Keratinocyte (primary cell): ENCODE measurements at regions not wholly inside any gene's neighbourhood (a gene's known extent, or its start where the extent isn't known, plus 50 kb on each side); places are given as distances from the start of the nearest gene placed in this dataset.

Experiments
- DNase-seq: peaks from one replicate; pipeline ENCODE4 v3.0.0-alpha.2; 2011; ENCODE audit warnings: low read depth, missing footprints, low spot score
- FAIRE-seq: peaks from 2 replicates; lab custom pipeline; 2011; peaks lifted over from hg19 to GRCh38; lab: Jason Lieb, UNC
- H2AFZ ChIP-seq: 2 replicates; pipeline ENCODE4 v1.6.0; 2012; ENCODE audit warnings: low read length, control low read depth, inconsistent platforms; ENCODE audit not compliant: control insufficient read depth
- H3K27ac ChIP-seq: 2 replicates; pipeline ENCODE4 v1.5.1; 2011; ENCODE audit warnings: low read length; ENCODE audit not compliant: control insufficient read depth, insufficient read depth
- H3K27me3 ChIP-seq: 3 replicates; pipeline ENCODE4 v1.6.0; 2011; ENCODE audit warnings: low read length; ENCODE audit not compliant: control insufficient read depth, insufficient read depth; ENCODE audit errors: extremely low read depth
- H3K36me3 ChIP-seq, 2 experiments: 2 replicates in 1 of 2; 3 replicates in 1 of 2; pipeline ENCODE4 v1.5.1; 2011; ENCODE audit warnings: low read length in 2 of 2, mild to moderate bottlenecking in 1 of 2; ENCODE audit not compliant: control insufficient read depth in 2 of 2, insufficient read depth in 2 of 2; ENCODE audit errors: extremely low read depth in 1 of 2
- H3K4me1 ChIP-seq: 3 replicates; pipeline ENCODE4 v1.5.1; 2011; ENCODE audit warnings: low read length; ENCODE audit not compliant: control insufficient read depth, insufficient read depth; ENCODE audit errors: extremely low read depth
- H3K4me2 ChIP-seq: 3 replicates; pipeline ENCODE4 v1.6.0; 2011; ENCODE audit warnings: low read depth, low read length; ENCODE audit not compliant: control insufficient read depth, insufficient read depth; ENCODE audit errors: extremely low read depth
- H3K4me3 ChIP-seq, 3 experiments: fragments of 200-600 bp in 1 of 3; sonication (generic) in 1 of 3; 2 replicates in 2 of 3; 3 replicates in 1 of 3; pipeline ENCODE4 v1.5.1; 2011 to 2016; ENCODE audit warnings: low read length in 3 of 3, mild to moderate bottlenecking in 3 of 3, control low read depth in 2 of 3, inconsistent platforms in 1 of 3, low read depth in 1 of 3, mixed read lengths in 1 of 3, mixed run types in 1 of 3, moderate library complexity in 1 of 3; ENCODE audit not compliant: control insufficient read depth in 2 of 3, insufficient read depth in 2 of 3; ENCODE audit errors: extremely low read depth in 1 of 3
- H3K79me2 ChIP-seq: 2 replicates; pipeline ENCODE4 v1.6.0; 2012; ENCODE audit warnings: low read length; ENCODE audit not compliant: control insufficient read depth, insufficient read depth
- H3K9ac ChIP-seq: 3 replicates; pipeline ENCODE4 v1.6.0; 2011; ENCODE audit warnings: low read length; ENCODE audit not compliant: control insufficient read depth, insufficient read depth; ENCODE audit errors: extremely low read depth
- H3K9me1 ChIP-seq: 3 replicates; pipeline ENCODE4 v1.6.0; 2011; ENCODE audit warnings: low read length; ENCODE audit not compliant: control insufficient read depth, insufficient read depth; ENCODE audit errors: extremely low read depth
- H3K9me3 ChIP-seq: 2 replicates; pipeline ENCODE4 v1.5.1; 2012; ENCODE audit warnings: low read depth, low read length; ENCODE audit not compliant: control insufficient read depth
- H4K20me1 ChIP-seq: 3 replicates; pipeline ENCODE4 v1.6.0; 2011; ENCODE audit warnings: low read length; ENCODE audit not compliant: control insufficient read depth, insufficient read depth; ENCODE audit errors: extremely low read depth
- CTCF ChIP-seq, 3 experiments: IDR thresholded peaks in 1 of 3; conservative IDR thresholded peaks in 1 of 3; optimal IDR thresholded peaks in 1 of 3; 2 replicates in 2 of 3; 3 replicates in 1 of 3; pipeline versions ENCODE3 to v1.5.1; 2011; ENCODE audit warnings: low read length in 3 of 3, mild to moderate bottlenecking in 3 of 3, moderate library complexity in 2 of 3, control low read depth in 1 of 3, inconsistent platforms in 1 of 3; ENCODE audit not compliant: insufficient read depth in 2 of 3; ENCODE audit errors: extremely low read depth in 1 of 3
- EZH2 ChIP-seq: IDR thresholded peaks from one replicate; pipeline ENCODE4 v1.6.1; 2012; ENCODE audit warnings: inconsistent platforms, mild to moderate bottlenecking, low read length, moderate library complexity
- dilution Hi-C: fragments of 300-500 bp; cut with MboI; formaldehyde crosslinking; loops from one replicate; pipeline ENCODE4 v1.7.0; 2020; ENCODE audit warnings: low sequenced_read_pairs; ENCODE audit not compliant: extremely low pct_ligation_motif_present

DNA sequence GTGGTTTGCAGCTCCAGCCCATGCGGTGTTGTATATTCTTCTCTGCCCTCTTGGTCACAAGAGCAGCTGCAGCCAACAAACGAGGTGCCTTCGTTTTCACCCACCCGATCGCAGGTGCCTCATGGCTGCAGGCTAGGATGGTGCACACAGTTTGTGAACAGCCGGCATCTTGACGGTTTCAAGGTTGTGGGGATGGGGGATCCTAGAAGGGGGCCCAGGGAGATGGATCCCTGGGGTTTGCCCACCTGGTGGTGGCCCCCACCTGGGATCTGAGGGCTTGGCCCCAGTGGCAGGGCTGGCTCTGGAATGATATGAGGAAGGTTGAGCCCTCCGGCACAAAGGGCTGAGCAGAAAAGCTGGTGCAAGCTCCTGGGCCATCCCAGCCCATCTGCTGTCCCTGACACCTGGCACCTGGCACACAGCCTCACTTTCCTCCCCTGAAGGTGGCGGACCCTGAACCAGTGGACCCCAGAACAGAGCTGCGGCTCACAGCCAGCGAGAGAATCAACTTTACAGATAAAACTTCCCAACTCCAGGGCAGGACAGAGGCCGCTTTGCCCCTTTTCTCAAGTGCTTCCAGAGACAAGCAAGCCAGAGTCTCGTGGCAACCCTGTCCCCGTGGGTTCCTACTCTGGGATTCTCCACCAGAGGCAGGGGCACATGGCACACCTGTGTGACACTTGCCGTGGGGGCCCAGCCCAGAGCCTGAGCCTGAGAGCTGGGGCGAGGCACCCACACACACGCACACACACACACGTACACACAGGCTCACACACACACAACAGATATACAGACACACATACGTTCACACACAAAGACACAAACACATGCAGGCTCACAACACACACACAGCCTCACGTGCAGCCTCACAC, 177.3 kb upstream of the PPP2R2D start:
- H3K9me1 ChIP-seq = no peaks in the 10 kb centered on the region
- DNase-seq = no peak
- no peak for TF ChIP-seq CTCF (optimal IDR thresholded peaks at IDR 0.05 in 1 of 3, IDR thresholded peaks at IDR 0.05 in 1 of 3, conservative IDR thresholded peaks at IDR 0.05 in 1 of 3; ENCODE audit: extremely low read depth in 1 of 3, insufficient read depth in 2 of 3, low read length in 3 of 3)
- TF ChIP-seq EZH2 = no peak
- H3K27ac ChIP-seq = no peak overlapping the region
- H4K20me1 ChIP-seq = no peaks in the 10 kb centered on the region
- H3K36me3 ChIP-seq = no peaks in the 10 kb centered on the region
- dilution Hi-C loops = no loop called here
- H2AFZ ChIP-seq = no peak overlapping the region
- H3K79me2 ChIP-seq = no peaks in the 10 kb centered on the region
- H3K4me3 ChIP-seq = no peak overlapping the region
- no peaks in the 10 kb centered on the region for H3K4me1 ChIP-seq
- no peaks in the 10 kb centered on the region for H3K27me3 ChIP-seq
- peaks cover 9% of the 10 kb centered on the region for H3K9me3 ChIP-seq
- no peak overlapping the region for H3K4me2 ChIP-seq
- FAIRE-seq = no peak
- no peak overlapping the region for H3K9ac ChIP-seq

DNA sequence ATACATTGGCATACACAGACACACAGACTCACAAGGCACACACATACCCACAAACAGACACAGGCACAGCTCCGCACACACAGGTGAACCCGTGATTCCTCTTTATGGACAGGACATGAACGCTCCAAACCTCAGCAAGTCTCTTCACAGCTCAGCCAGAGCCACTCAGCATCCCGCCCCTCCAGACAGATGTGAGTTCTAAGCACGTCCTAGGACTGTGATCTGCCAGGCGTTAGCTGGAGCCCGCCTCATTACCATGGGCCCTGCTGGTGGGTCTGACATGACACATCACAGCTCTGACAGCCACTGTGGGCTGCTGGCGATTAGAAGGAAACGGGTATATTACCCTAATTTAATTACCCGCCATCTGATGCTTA, 176.7 kb upstream of the PPP2R2D start:
- H3K27me3 ChIP-seq = no peaks in the 10 kb centered on the region
- no peak overlapping the region for H3K4me3 ChIP-seq
- TF ChIP-seq CTCF (optimal IDR thresholded peaks at IDR 0.05 in 1 of 3, IDR thresholded peaks at IDR 0.05 in 1 of 3, conservative IDR thresholded peaks at IDR 0.05 in 1 of 3; ENCODE audit: extremely low read depth in 1 of 3, insufficient read depth in 2 of 3, low read length in 3 of 3) = no peak
- no peak for TF ChIP-seq EZH2
- no peaks in the 10 kb centered on the region for H4K20me1 ChIP-seq
- DNase-seq (no peak), FAIRE-seq (no peak)
- H3K4me1 ChIP-seq = no peaks in the 10 kb centered on the region
- H3K79me2 ChIP-seq = no peaks in the 10 kb centered on the region
- H3K4me2 ChIP-seq = no peak overlapping the region
- H3K9ac ChIP-seq = no peak overlapping the region
- dilution Hi-C loops = no loop called here
- no peaks in the 10 kb centered on the region for H3K9me1 ChIP-seq
- no peaks in the 10 kb centered on the region for H3K36me3 ChIP-seq
- no peak overlapping the region for H2AFZ ChIP-seq
- H3K27ac ChIP-seq = no peak overlapping the region
- peaks cover 9% of the 10 kb centered on the region for H3K9me3 ChIP-seq
